Effector memory CD8-positive, alpha-beta T cell (primary cell): ENCODE measurements at regions not wholly inside any gene's neighbourhood (a gene's known extent, or its start where the extent isn't known, plus 50 kb on each side); places are given as distances from the start of the nearest gene placed in this dataset.

Experiments
- ATAC-seq: fragments of 150-1000 bp; cut with Tn5 transposase; replicated peaks from 2 replicates; pipeline ENCODE4 v1.10.0; 2021; ENCODE audit warnings: mild to moderate bottlenecking, moderate library complexity
- DNase-seq, 3 experiments: peaks; one replicate each; pipeline ENCODE4 v3.0.0; 2021
- H3K27ac Mint-ChIP-seq, 2 donors: one replicate each; pipeline ENCODE4 v1.8.0; 2022; ENCODE audit warnings: mild to moderate bottlenecking in 2 of 2, mixed read lengths in 2 of 2, moderate library complexity in 2 of 2
- H3K27me3 Mint-ChIP-seq, 2 donors: one replicate each; pipeline ENCODE4 v1.8.0; 2022; ENCODE audit warnings: mixed read lengths in 2 of 2
- H3K36me3 Mint-ChIP-seq: one replicate; pipeline ENCODE4 v1.8.0; 2022; ENCODE audit warnings: mild to moderate bottlenecking, moderate library complexity, mixed read lengths; ENCODE audit not compliant: insufficient read depth
- H3K4me1 Mint-ChIP-seq, 2 donors: one replicate each; pipeline ENCODE4 v1.8.0; 2022; ENCODE audit warnings: low read depth in 2 of 2, mixed read lengths in 2 of 2
- H3K4me3 Mint-ChIP-seq, 2 donors: one replicate each; pipeline ENCODE4 v1.8.0; 2022; ENCODE audit warnings: mild to moderate bottlenecking in 2 of 2, mixed read lengths in 2 of 2, moderate library complexity in 2 of 2
- H3K9me3 Mint-ChIP-seq, 2 donors: one replicate each; pipeline ENCODE4 v1.8.0; 2022; ENCODE audit warnings: mixed read lengths in 2 of 2

DNA sequence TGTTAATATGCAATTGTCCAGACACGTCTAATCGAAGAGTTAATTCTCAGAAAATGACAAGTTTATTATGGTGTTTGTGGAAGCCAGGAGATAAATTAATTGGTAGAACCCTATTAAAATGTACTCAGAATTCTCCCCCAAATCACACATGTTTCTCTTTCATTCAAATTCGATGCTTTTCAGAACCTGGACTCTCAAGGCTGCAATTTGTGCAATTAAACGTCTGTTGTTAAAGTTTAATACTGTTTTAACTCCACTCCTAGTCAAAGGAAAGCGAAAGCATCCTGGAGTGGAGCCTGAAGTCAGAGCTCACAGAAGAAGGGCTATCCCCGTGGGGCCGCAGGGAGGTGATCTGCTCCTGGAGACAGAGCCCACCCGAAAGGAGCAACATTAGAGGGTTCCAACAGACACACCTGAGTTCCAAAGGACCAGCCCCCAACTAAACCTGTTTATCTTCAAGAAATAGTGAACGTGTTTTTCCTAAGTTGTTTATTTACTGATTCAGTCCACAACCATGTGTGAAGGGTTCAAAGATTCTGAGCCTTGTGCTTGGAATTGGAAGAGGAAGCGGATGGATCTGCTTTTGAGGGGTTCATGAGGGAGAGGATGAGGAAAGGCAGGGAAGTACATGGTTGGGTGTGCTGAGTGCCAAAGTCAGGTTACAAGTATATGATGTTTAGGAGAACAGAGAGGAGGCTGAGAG is 68.0 kb upstream of the AKT3 start:
- ATAC-seq (peak; percentile 22), DNase-seq (no peak)
- H3K27ac Mint-ChIP-seq, result peak overlapping the region in 1 of 2 donors; percentile 63
- peak overlapping the region; percentile 84 to 87 for H3K4me3 Mint-ChIP-seq
- no peaks in the 10 kb centered on the region for H3K36me3 Mint-ChIP-seq
- H3K9me3 Mint-ChIP-seq, result no peaks in the 10 kb centered on the region
- H3K4me1 Mint-ChIP-seq, result peaks cover 12 to 19% of the 10 kb centered on the region in 2 donors
- H3K27me3 Mint-ChIP-seq, result peaks cover 60 to 73% of the 10 kb centered on the region in 2 donors

DNA sequence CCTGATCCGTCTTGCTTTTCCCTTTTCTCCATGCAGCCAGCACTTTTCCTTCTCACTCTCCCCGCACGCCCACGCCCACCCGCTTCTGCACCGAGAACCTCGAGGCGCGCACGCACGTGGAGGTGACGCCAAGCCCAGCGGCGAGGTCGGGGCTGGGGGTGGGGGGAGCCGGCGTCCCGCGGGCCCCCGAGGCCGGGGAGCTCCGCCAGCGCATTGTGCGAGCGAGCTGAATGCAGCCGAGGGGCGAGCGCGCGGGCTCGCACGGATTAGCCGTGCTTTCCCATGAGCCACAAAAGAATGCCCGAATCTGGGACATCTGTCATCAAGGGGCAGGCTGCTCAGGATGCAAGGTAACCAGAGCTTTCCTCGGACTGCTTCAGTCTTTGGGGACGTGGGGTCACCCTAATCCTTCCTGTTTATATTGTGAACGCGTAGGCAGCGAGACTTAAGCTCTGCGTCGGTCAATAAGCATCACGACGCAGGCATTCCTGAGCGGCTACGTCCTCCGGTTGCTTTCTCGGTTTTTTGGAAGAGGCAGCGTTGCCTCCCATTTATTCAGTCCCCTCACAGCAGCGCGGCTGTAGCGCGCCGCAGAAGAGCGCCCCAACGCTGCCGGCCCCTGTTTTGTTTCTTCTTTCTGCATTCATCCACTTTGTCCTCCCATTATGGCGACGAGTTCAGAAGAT is 67.3 kb upstream of the AKT3 start:
- peak overlapping the region; percentile 84 to 87 for H3K4me3 Mint-ChIP-seq
- no peak for DNase-seq
- peak; percentile 56 for ATAC-seq
- H3K4me1 Mint-ChIP-seq, result peaks cover 12 to 19% of the 10 kb centered on the region in 2 donors
- H3K27me3 Mint-ChIP-seq, result peaks cover 60 to 66% of the 10 kb centered on the region in 2 donors
- no peaks in the 10 kb centered on the region for H3K9me3 Mint-ChIP-seq
- no peaks in the 10 kb centered on the region for H3K36me3 Mint-ChIP-seq
- peak overlapping the region in 1 of 2 donors; percentile 63 for H3K27ac Mint-ChIP-seq

DNA sequence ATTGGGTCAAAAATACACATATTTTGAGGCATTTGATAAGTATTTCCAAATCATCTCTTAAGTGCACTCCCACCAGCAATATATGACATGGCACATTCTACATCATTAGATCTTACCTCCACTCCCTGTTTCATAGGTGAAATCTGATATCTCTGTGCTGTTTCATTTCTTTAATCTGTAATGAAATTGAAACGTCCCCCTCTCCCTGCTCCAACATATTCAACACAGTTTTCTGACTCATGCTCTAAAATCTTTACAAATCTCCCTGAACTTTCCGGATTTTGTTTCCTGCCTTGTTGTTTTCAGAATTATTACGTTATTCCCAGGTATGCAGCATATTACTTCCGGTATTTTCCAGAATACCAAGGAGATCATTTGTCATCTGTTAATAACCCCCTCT is 66.1 kb upstream of the AKT3 start:
- no peaks in the 10 kb centered on the region for H3K9me3 Mint-ChIP-seq
- peaks cover 12 to 19% of the 10 kb centered on the region in 2 donors for H3K4me1 Mint-ChIP-seq
- no peaks in the 10 kb centered on the region for H3K36me3 Mint-ChIP-seq
- no peak overlapping the region for H3K27ac Mint-ChIP-seq
- ATAC-seq (no peak), DNase-seq (no peak)
- H3K4me3 Mint-ChIP-seq, result peak overlapping the region; percentile 73
- peaks cover 56 to 63% of the 10 kb centered on the region in 2 donors for H3K27me3 Mint-ChIP-seq

GRCh38 chr1:243912347-243912746 is 62.3 kb upstream of the AKT3 start:
- H3K9me3 Mint-ChIP-seq, result no peaks in the 10 kb centered on the region
- ATAC-seq (no peak), DNase-seq (no peak)
- H3K4me1 Mint-ChIP-seq, result peaks cover 4 to 7% of the 10 kb centered on the region in 2 donors
- peaks cover 53 to 57% of the 10 kb centered on the region in 2 donors for H3K27me3 Mint-ChIP-seq
- no peaks in the 10 kb centered on the region for H3K36me3 Mint-ChIP-seq
- no peak overlapping the region for H3K27ac Mint-ChIP-seq
- no peak overlapping the region for H3K4me3 Mint-ChIP-seq

GRCh38 chr1:243910607-243911006 is 60.6 kb upstream of the AKT3 start:
- no peaks in the 10 kb centered on the region for H3K4me1 Mint-ChIP-seq
- no peaks in the 10 kb centered on the region for H3K9me3 Mint-ChIP-seq
- no peaks in the 10 kb centered on the region for H3K36me3 Mint-ChIP-seq
- peaks cover 37 to 60% of the 10 kb centered on the region in 2 donors for H3K27me3 Mint-ChIP-seq
- DNase-seq (no peak), ATAC-seq (no peak)
- H3K4me3 Mint-ChIP-seq, result no peak overlapping the region
- no peak overlapping the region for H3K27ac Mint-ChIP-seq

GRCh38 chr1:243903895-243904294 is 53.9 kb upstream of the AKT3 start:
- no peak for DNase-seq
- H3K9me3 Mint-ChIP-seq, result no peaks in the 10 kb centered on the region
- H3K36me3 Mint-ChIP-seq, result no peaks in the 10 kb centered on the region

GRCh38 chr1:243903041-243903440 is 53.0 kb upstream of the AKT3 start:
- DNase-seq (no peak), ATAC-seq (no peak)
- H3K36me3 Mint-ChIP-seq, result no peaks in the 10 kb centered on the region
- no peaks in the 10 kb centered on the region for H3K9me3 Mint-ChIP-seq
- no peak overlapping the region for H3K4me3 Mint-ChIP-seq
- no peaks in the 10 kb centered on the region for H3K4me1 Mint-ChIP-seq
- H3K27ac Mint-ChIP-seq, result no peak overlapping the region
- peaks cover 31 to 42% of the 10 kb centered on the region in 2 donors for H3K27me3 Mint-ChIP-seq

More at GRCh38 chr1:243903895-243904294, 53.9 kb upstream of the AKT3 start:
- Mint-ChIP-seq H3K27me3 (peaks cover 28 to 39% of the 10 kb centered on the region in 2 donors), H3K4me1 (no peaks in the 10 kb centered on the region), H3K27ac (no peak overlapping the region), H3K4me3 (no peak overlapping the region)
- ATAC-seq, result no peak

DNA sequence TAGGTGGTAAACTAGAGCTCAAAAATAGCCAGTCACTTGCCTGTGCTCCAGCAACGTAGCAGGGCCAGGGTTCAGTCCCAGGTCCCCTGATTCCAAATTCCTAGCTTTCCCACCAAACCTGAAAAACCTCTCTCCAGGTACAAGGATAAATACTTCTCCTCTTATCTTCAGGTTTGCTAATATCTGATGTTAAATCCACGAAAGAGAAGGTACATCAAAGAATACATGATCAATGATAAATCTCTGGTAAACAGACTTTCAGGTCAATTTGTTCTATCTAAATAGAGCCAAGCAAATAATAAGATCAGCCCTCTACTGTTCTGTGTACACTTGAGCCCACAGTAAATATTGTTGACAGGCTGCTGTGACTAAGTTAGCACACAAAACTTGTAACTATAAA is 52.1 kb upstream of the AKT3 start:
- Mint-ChIP-seq H3K27me3 (peaks cover 40 to 46% of the 10 kb centered on the region in 2 donors), H3K4me3 (no peak overlapping the region), H3K4me1 (no peaks in the 10 kb centered on the region), H3K9me3 (no peaks in the 10 kb centered on the region), H3K27ac (no peak overlapping the region), H3K36me3 (no peaks in the 10 kb centered on the region)
- ATAC-seq (no peak), DNase-seq (no peak)
